ENCODE measurements at regions not wholly inside any gene's neighbourhood (a gene's known extent, or its start where the extent isn't known, plus 50 kb on each side); places are given as distances from the start of the nearest gene placed in this dataset.

DNA sequence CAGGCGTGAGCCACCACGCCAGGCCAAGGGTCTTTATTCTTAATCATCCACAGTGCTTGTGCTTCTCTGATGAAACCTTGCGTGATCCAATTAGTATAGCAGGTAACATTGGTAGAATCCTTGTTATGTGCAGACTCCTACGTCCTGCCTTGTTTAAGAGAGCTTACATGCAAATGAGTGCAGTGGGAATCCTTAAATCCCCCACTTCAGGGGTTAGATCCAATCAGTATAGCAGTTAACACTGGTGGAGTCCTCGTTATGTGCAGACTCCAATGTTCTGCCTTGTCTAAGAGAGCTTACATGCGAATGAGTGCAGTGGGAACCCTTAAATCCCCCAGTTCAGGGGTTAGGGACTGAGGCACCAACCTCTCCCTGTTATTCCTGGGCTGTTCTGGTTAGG lies 193.4 kb downstream of the SEMA6A start:
- no peaks in the 10 kb centered on the region for H3K36me3 ChIP-seq (ENCODE audit: control insufficient read depth in 2 of 4, insufficient read depth in 4 of 4, low read length in 3 of 4)

More for the DNA sequence above, 193.4 kb downstream of the SEMA6A start:
- H3K4ac ChIP-seq (replicated peaks; ENCODE audit: insufficient read length, low read depth, low read length): no peak overlapping the region
- ChIA-PET CTCF (ENCODE audit: partially characterized antibody) (interaction anchor here (0.7 to 0.8 kb wide), 2 partner anchors 20 to 64 kb away, joined by 3 read pairs; no protein-coding TSS in a partner anchor), POLR2A (ENCODE audit: partially characterized antibody) (no interaction called here)
- no peak overlapping the region for H4K91ac ChIP-seq (replicated peaks; ENCODE audit: insufficient read length, low read length)
- TF ChIP-seq PHF8 (conservative IDR thresholded peaks at IDR 0.05; ENCODE audit: low read depth, low read length): no peak
- no peak for TF ChIP-seq RFX5 (IDR thresholded peaks at IDR 0.05; ENCODE audit: borderline replicate concordance, low read depth, low read length)
- TF ChIP-seq SRF (IDR thresholded peaks at IDR 0.05; ENCODE audit: low read depth, low read length): no peak
- TF ChIP-seq, protein P1, sequence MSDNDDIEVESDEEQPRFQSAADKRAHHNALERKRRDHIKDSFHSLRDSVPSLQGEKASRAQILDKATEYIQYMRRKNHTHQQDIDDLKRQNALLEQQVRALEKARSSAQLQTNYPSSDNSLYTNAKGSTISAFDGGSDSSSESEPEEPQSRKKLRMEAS (IDR thresholded peaks at IDR 0.05): no peak
- TF ChIP-seq HDAC6 (IDR thresholded peaks at IDR 0.05; ENCODE audit: low read depth, low read length): no peak
- TF ChIP-seq TEAD4 (IDR thresholded peaks at IDR 0.05; ENCODE audit: low read depth, low read length): no peak
- TF ChIP-seq SIRT6 (IDR thresholded peaks at IDR 0.05; ENCODE audit: low read length): no peak
- no peak for TF ChIP-seq EZH2 (IDR thresholded peaks at IDR 0.05; ENCODE audit: low read depth, low read length, severe bottlenecking)
- TF ChIP-seq RNF2 (IDR thresholded peaks at IDR 0.05; ENCODE audit: borderline replicate concordance, low read depth, low read length, missing control alignments, poor library complexity, severe bottlenecking): no peak
- no peak for TF ChIP-seq CHD1 (IDR thresholded peaks at IDR 0.05; ENCODE audit: low read depth, low read length)
- H4K5ac ChIP-seq (ENCODE audit: insufficient read length, low read depth, low read length): no peak overlapping the region
- peaks cover 0 to 9% (median 3%) of the 10 kb centered on the region in 4 experiments; a peak in 4 of 7 replicates for H3K4me1 ChIP-seq (replicated peaks in 1 of 4; ENCODE audit: control insufficient read depth in 3 of 4, insufficient read depth in 4 of 4, low read length in 3 of 4)
- no peaks in the 10 kb centered on the region for H3K27me3 ChIP-seq (replicated peaks in 1 of 4; ENCODE audit: control insufficient read depth in 3 of 4, extremely low read depth in 1 of 4, insufficient read depth in 3 of 4, low read length in 3 of 4)
- no peak for FAIRE-seq
- H3K27ac ChIP-seq (ENCODE audit: low read depth, low read length): no peak overlapping the region
- H3K56ac ChIP-seq (replicated peaks; ENCODE audit: insufficient read length, low read depth, low read length): no peak overlapping the region
- H3K23ac ChIP-seq (ENCODE audit: insufficient read length): no peak overlapping the region
- no peak for DNase-seq (ENCODE audit: low read depth in 1 of 2, low spot score in 2 of 2)
- no peaks in the 10 kb centered on the region; the same call in 1 of the 2 replicates for H3K23me2 ChIP-seq (ENCODE audit: low read depth, low read length)
- no peak overlapping the region for H2BK120ac ChIP-seq (replicated peaks; ENCODE audit: low read depth, low read length)
- no peak overlapping the region for H2BK15ac ChIP-seq (ENCODE audit: low read length)
- no peak overlapping the region for H3K4me3 ChIP-seq (ENCODE audit: extremely low read depth in 1 of 4, insufficient read depth in 2 of 4, low read depth in 3 of 4, low read length in 4 of 4)
- no peaks in the 10 kb centered on the region for H3K9me3 ChIP-seq (ENCODE audit: insufficient read depth in 2 of 2, low read depth in 1 of 2, low read length in 1 of 2)
- no peak overlapping the region for H2BK5ac ChIP-seq (ENCODE audit: low read depth, low read length)
- H2BK20ac ChIP-seq (ENCODE audit: low read length): no peak overlapping the region
- no peaks in the 10 kb centered on the region for H3K79me2 ChIP-seq (ENCODE audit: control insufficient read depth in 1 of 2, insufficient read depth in 2 of 2, low read length in 2 of 2)
- H3K79me1 ChIP-seq (ENCODE audit: low read depth, low read length): no peaks in the 10 kb centered on the region
- no peaks in the 10 kb centered on the region for H4K20me1 ChIP-seq (replicated peaks in 1 of 2; ENCODE audit: control insufficient read depth in 1 of 2, insufficient read depth in 2 of 2, low read length in 2 of 2)
- no peak overlapping the region for H3K18ac ChIP-seq (ENCODE audit: extremely low read depth, low read length)
- no peak overlapping the region for H3K14ac ChIP-seq (ENCODE audit: insufficient read length)
- no peak overlapping the region for H3K4me2 ChIP-seq (ENCODE audit: insufficient read depth in 1 of 2, low read depth in 2 of 2, low read length in 2 of 2)
- no peak overlapping the region for H2AFZ ChIP-seq (ENCODE audit: low read length)
- WGBS, 2 experiments (ENCODE audit: extremely low coverage in 1 of 2, insufficient coverage in 1 of 2, insufficient read length in 1 of 2, insufficient replicate concordance in 2 of 2, low coverage in 1 of 2, low lambda C conversion rate in 2 of 2, missing lambda C conversion rate in 1 of 2): 81% methylated on average over 6 of the region's 6 CpGs; no CpG with 5 or more reads in 1 of the 2 experiments
- no peak overlapping the region for H3K9ac ChIP-seq (replicated peaks in 1 of 4; ENCODE audit: extremely low read depth in 1 of 4, low read depth in 3 of 4, low read length in 3 of 4)
- H2BK12ac ChIP-seq (ENCODE audit: low read depth, low read length): no peak overlapping the region
- no peak overlapping the region for H4K8ac ChIP-seq (ENCODE audit: extremely low read depth, insufficient read depth, low read length)
- H2AK5ac ChIP-seq (ENCODE audit: low read depth, low read length): no peak overlapping the region

Measured in H1 (cell line).